Memory B cell (primary cell): ENCODE measurements at regions not wholly inside any gene's neighbourhood (a gene's known extent, or its start where the extent isn't known, plus 50 kb on each side); places are given as distances from the start of the nearest gene placed in this dataset.
"Not testable (repeated sequence)": the region's sequence is repeated elsewhere in the genome, so short reads cannot be mapped to it uniquely, and the experiment has no call there.

Source experiments
- ATAC-seq: fragments of 150-1000 bp; cut with Tn5 transposase; 2 replicates; pipeline ENCODE4 v1.10.0; 2021; ENCODE audit warnings: low read depth, mild to moderate bottlenecking, moderate library complexity
- DNase-seq, 2 donors: peaks; one replicate each; pipeline ENCODE4 v3.0.0; 2022; ENCODE audit warnings: low spot score in 2 of 2
- H3K27ac Mint-ChIP-seq: one replicate; pipeline ENCODE4 v1.8.0; 2022; ENCODE audit warnings: mild to moderate bottlenecking, moderate library complexity, mixed read lengths
- H3K27me3 Mint-ChIP-seq: one replicate; pipeline ENCODE4 v1.8.0; 2022; ENCODE audit warnings: mixed read lengths
- H3K36me3 Mint-ChIP-seq: one replicate; pipeline ENCODE4 v1.8.0; 2022; ENCODE audit warnings: mild to moderate bottlenecking, mixed read lengths
- H3K4me1 Mint-ChIP-seq: one replicate; pipeline ENCODE4 v1.8.0; 2022; ENCODE audit warnings: mixed read lengths
- H3K4me3 Mint-ChIP-seq: one replicate; pipeline ENCODE4 v1.8.0; 2022; ENCODE audit warnings: mild to moderate bottlenecking, moderate library complexity, mixed read lengths
- H3K9me3 Mint-ChIP-seq: one replicate; pipeline ENCODE4 v1.8.0; 2022; ENCODE audit warnings: mixed read lengths

GRCh38 chr1:96562094-96562493 is 159.5 kb upstream of the PTBP2 start:
- DNase-seq: no peak
- peaks cover 2% of the 10 kb centered on the region for H3K27me3 Mint-ChIP-seq
- H3K27ac Mint-ChIP-seq: no peak overlapping the region
- ATAC-seq: no peak
- no peaks in the 10 kb centered on the region for H3K9me3 Mint-ChIP-seq
- H3K36me3 Mint-ChIP-seq: no peaks in the 10 kb centered on the region
- no peak overlapping the region for H3K4me3 Mint-ChIP-seq
- no peaks in the 10 kb centered on the region for H3K4me1 Mint-ChIP-seq

GRCh38 chr1:96564401-96564800 is 157.2 kb upstream of the PTBP2 start:
- not testable (repeated sequence) for ATAC-seq, H3K4me3 Mint-ChIP-seq, H3K4me1 Mint-ChIP-seq, H3K27ac Mint-ChIP-seq, H3K9me3 Mint-ChIP-seq, H3K27me3 Mint-ChIP-seq, H3K36me3 Mint-ChIP-seq, DNase-seq

- ATAC-seq (no peak), DNase-seq (no peak)
- Mint-ChIP-seq H3K9me3 (no peaks in the 10 kb centered on the region), H3K4me3 (no peak overlapping the region), H3K4me1 (no peaks in the 10 kb centered on the region), H3K27me3 (peaks cover 2% of the 10 kb centered on the region), H3K36me3 (no peaks in the 10 kb centered on the region), H3K27ac (no peak overlapping the region)
Observed at GRCh38 chr1:96565546-96565945, 156.0 kb upstream of the PTBP2 start.

GRCh38 chr1:96568639-96569038 is 152.9 kb upstream of the PTBP2 start:
- DNase-seq: no peak
- Mint-ChIP-seq H3K27me3 (peaks cover 2% of the 10 kb centered on the region), H3K9me3 (no peaks in the 10 kb centered on the region), H3K4me1 (no peaks in the 10 kb centered on the region), H3K27ac (no peak overlapping the region), H3K36me3 (no peaks in the 10 kb centered on the region), H3K4me3 (no peak overlapping the region)
- no peak for ATAC-seq

- ATAC-seq: no peak
- Mint-ChIP-seq H3K4me3 (no peak overlapping the region), H3K4me1 (no peaks in the 10 kb centered on the region), H3K36me3 (no peaks in the 10 kb centered on the region), H3K27me3 (peaks cover 2% of the 10 kb centered on the region), H3K27ac (no peak overlapping the region), H3K9me3 (no peaks in the 10 kb centered on the region)
- DNase-seq: no peak
Observed at GRCh38 chr1:96569288-96569687, 152.3 kb upstream of the PTBP2 start.

GRCh38 chr1:96579636-96580035 is 141.9 kb upstream of the PTBP2 start:
- no peak for DNase-seq
- Mint-ChIP-seq H3K27me3 (no peaks in the 10 kb centered on the region), H3K4me1 (no peaks in the 10 kb centered on the region), H3K27ac (no peak overlapping the region), H3K36me3 (no peaks in the 10 kb centered on the region), H3K4me3 (no peak overlapping the region), H3K9me3 (no peaks in the 10 kb centered on the region)
- ATAC-seq: no peak

- H3K4me1 Mint-ChIP-seq: no peaks in the 10 kb centered on the region
- H3K9me3 Mint-ChIP-seq: no peaks in the 10 kb centered on the region
- H3K4me3 Mint-ChIP-seq: no peak overlapping the region
- no peak for DNase-seq
- no peak for ATAC-seq
- H3K36me3 Mint-ChIP-seq: no peaks in the 10 kb centered on the region
- no peaks in the 10 kb centered on the region for H3K27me3 Mint-ChIP-seq
- H3K27ac Mint-ChIP-seq: no peak overlapping the region
Observed at GRCh38 chr1:96580920-96581319, 140.7 kb upstream of the PTBP2 start.

- ATAC-seq (no peak), DNase-seq (no peak)
- Mint-ChIP-seq H3K4me3 (no peak overlapping the region), H3K9me3 (no peaks in the 10 kb centered on the region), H3K4me1 (no peaks in the 10 kb centered on the region), H3K27me3 (no peaks in the 10 kb centered on the region), H3K36me3 (no peaks in the 10 kb centered on the region), H3K27ac (no peak overlapping the region)
Observed at GRCh38 chr1:96581772-96582171, 139.8 kb upstream of the PTBP2 start.

- Mint-ChIP-seq H3K4me1 (no peaks in the 10 kb centered on the region), H3K27ac (no peak overlapping the region), H3K4me3 (no peak overlapping the region), H3K27me3 (no peaks in the 10 kb centered on the region), H3K9me3 (no peaks in the 10 kb centered on the region), H3K36me3 (no peaks in the 10 kb centered on the region)
- ATAC-seq (no peak), DNase-seq (no peak)
Observed at GRCh38 chr1:96583903-96584302, 137.7 kb upstream of the PTBP2 start.

GRCh38 chr1:96587222-96587621 is 134.4 kb upstream of the PTBP2 start:
- no peaks in the 10 kb centered on the region for H3K27me3 Mint-ChIP-seq
- no peaks in the 10 kb centered on the region for H3K4me1 Mint-ChIP-seq
- no peak overlapping the region for H3K27ac Mint-ChIP-seq
- ATAC-seq (no peak), DNase-seq (no peak)
- H3K9me3 Mint-ChIP-seq: peaks cover 1% of the 10 kb centered on the region
- no peaks in the 10 kb centered on the region for H3K36me3 Mint-ChIP-seq
- H3K4me3 Mint-ChIP-seq: no peak overlapping the region

- no peaks in the 10 kb centered on the region for H3K4me1 Mint-ChIP-seq
- H3K4me3 Mint-ChIP-seq: no peak overlapping the region
- no peak overlapping the region for H3K27ac Mint-ChIP-seq
- H3K36me3 Mint-ChIP-seq: no peaks in the 10 kb centered on the region
- ATAC-seq (no peak), DNase-seq (no peak)
- H3K9me3 Mint-ChIP-seq: peaks cover 3% of the 10 kb centered on the region
- H3K27me3 Mint-ChIP-seq: no peaks in the 10 kb centered on the region
Observed at GRCh38 chr1:96588416-96588995, 133.1 kb upstream of the PTBP2 start.

GRCh38 chr1:96595530-96595929 is 126.1 kb upstream of the PTBP2 start:
- not testable (repeated sequence) for H3K27ac Mint-ChIP-seq, H3K4me3 Mint-ChIP-seq, ATAC-seq, DNase-seq, H3K9me3 Mint-ChIP-seq, H3K36me3 Mint-ChIP-seq, H3K4me1 Mint-ChIP-seq, H3K27me3 Mint-ChIP-seq

GRCh38 chr1:96596226-96596922 is 125.2 kb upstream of the PTBP2 start:
- Mint-ChIP-seq H3K27me3 (no peaks in the 10 kb centered on the region), H3K4me1 (no peaks in the 10 kb centered on the region), H3K36me3 (no peaks in the 10 kb centered on the region), H3K9me3 (peaks cover 4% of the 10 kb centered on the region), H3K4me3 (no peak overlapping the region), H3K27ac (no peak overlapping the region)
- DNase-seq (no peak), ATAC-seq (no peak)

GRCh38 chr1:96597218-96597617 is 124.4 kb upstream of the PTBP2 start:
- no peak for ATAC-seq
- no peaks in the 10 kb centered on the region for H3K36me3 Mint-ChIP-seq
- DNase-seq: no peak
- H3K27ac Mint-ChIP-seq: no peak overlapping the region
- H3K4me3 Mint-ChIP-seq: no peak overlapping the region
- H3K9me3 Mint-ChIP-seq: peaks cover 4% of the 10 kb centered on the region
- H3K27me3 Mint-ChIP-seq: no peaks in the 10 kb centered on the region
- no peaks in the 10 kb centered on the region for H3K4me1 Mint-ChIP-seq
